ENCODE measurements at regions not wholly inside any gene's neighbourhood (a gene's known extent, or its start where the extent isn't known, plus 50 kb on each side); places are given as distances from the start of the nearest gene placed in this dataset.

DNA sequence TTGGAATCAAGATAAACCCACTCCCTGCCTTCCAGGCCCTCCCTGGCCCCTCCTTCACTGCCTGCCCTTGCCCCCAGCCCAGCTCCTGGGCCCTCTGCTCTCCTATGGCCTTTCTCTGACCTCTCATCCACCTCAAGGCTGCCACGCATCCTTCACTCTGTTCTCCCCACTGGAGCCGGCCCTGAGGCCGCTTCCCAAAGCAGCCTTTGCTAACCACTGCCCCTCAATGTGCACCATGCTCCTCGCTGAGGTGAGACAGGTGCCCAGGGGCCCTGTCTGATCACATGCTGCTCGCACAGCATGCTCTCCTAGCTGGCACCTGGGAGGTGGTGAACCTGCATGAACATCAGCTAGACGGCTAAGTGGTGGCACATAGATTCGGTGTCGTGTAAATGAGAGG lies 138.5 kb upstream of the RET start:
- H3K18ac ChIP-seq (ENCODE audit: low read depth in 1 of 2, low read length in 2 of 2), result no peak overlapping the region
- WGBS, result 86% methylated on average over 8 of the region's 8 CpGs
- no peak overlapping the region for H3K9ac ChIP-seq (ENCODE audit: low read length)
- no peak overlapping the region for H2BK15ac ChIP-seq (ENCODE audit: low read depth, poor library complexity, severe bottlenecking)
- H3K27ac ChIP-seq (ENCODE audit: low read length, poor library complexity, severe bottlenecking), result no peak overlapping the region
- no peak overlapping the region for H4K91ac ChIP-seq (ENCODE audit: low read length)
- no peaks in the 10 kb centered on the region for H3K79me1 ChIP-seq (replicated peaks; ENCODE audit: low read length, poor library complexity, severe bottlenecking)
- H2BK12ac ChIP-seq (ENCODE audit: low read length in 2 of 2), result no peak overlapping the region
- no peak for DNase-seq
- H4K8ac ChIP-seq (ENCODE audit: low read length), result no peak overlapping the region
- no peak overlapping the region for H2AK5ac ChIP-seq (ENCODE audit: low read length, severe bottlenecking)
- no peaks in the 10 kb centered on the region for H3K9me3 ChIP-seq (ENCODE audit: control insufficient read depth, low read length)
- no peak overlapping the region for H2BK120ac ChIP-seq (ENCODE audit: low read depth, low read length)
- no peak overlapping the region for H3K23ac ChIP-seq (ENCODE audit: low read length in 2 of 2)
- H3K36me3 ChIP-seq (ENCODE audit: control insufficient read depth in 1 of 2, insufficient read depth in 2 of 2, low read depth in 1 of 2, low read length in 2 of 2), result no peaks in the 10 kb centered on the region
- no peak overlapping the region for H3K4me3 ChIP-seq (ENCODE audit: insufficient read depth in 1 of 2, low read depth in 1 of 2, low read length in 2 of 2)
- no peak overlapping the region for H2AFZ ChIP-seq (ENCODE audit: low read depth, low read length)
- no peak overlapping the region for H3K4ac ChIP-seq (ENCODE audit: low read depth in 1 of 2, low read length in 2 of 2)
- peaks cover 7% of the 10 kb centered on the region for H3K4me1 ChIP-seq (ENCODE audit: control insufficient read depth, insufficient read depth, low read depth, low read length)
- H3K14ac ChIP-seq (ENCODE audit: low read length in 2 of 2), result no peak overlapping the region
- H2BK5ac ChIP-seq (ENCODE audit: low read depth, low read length, poor library complexity, severe bottlenecking), result no peak overlapping the region
- H3K4me2 ChIP-seq (ENCODE audit: low read length, poor library complexity, severe bottlenecking), result no peak overlapping the region
- H3K27me3 ChIP-seq (ENCODE audit: control insufficient read depth in 1 of 2, insufficient read depth in 1 of 2, low read length in 2 of 2), result peaks cover 23 to 31% of the 10 kb centered on the region in 2 experiments

DNA sequence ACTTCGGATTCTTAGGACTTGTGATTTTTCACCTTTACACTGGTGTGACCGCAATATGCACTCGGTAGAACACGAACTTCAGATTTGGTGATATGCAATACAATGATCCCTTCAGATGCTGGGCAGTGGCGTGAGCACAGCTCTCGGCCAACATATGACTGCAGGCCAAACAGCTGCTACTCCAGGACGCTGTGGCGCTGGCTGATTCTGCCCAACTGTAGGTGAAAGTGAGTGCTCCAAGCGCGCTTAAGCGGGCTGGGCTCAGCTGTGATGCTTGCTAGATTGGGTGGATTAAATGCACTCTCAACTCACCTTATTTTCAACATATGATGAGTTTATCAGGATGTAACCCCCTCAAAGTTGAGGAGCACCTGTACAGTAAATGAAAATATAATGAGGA lies 137.6 kb upstream of the RET start:
- WGBS, result 83% methylated on average over 11 of the region's 11 CpGs

DNA sequence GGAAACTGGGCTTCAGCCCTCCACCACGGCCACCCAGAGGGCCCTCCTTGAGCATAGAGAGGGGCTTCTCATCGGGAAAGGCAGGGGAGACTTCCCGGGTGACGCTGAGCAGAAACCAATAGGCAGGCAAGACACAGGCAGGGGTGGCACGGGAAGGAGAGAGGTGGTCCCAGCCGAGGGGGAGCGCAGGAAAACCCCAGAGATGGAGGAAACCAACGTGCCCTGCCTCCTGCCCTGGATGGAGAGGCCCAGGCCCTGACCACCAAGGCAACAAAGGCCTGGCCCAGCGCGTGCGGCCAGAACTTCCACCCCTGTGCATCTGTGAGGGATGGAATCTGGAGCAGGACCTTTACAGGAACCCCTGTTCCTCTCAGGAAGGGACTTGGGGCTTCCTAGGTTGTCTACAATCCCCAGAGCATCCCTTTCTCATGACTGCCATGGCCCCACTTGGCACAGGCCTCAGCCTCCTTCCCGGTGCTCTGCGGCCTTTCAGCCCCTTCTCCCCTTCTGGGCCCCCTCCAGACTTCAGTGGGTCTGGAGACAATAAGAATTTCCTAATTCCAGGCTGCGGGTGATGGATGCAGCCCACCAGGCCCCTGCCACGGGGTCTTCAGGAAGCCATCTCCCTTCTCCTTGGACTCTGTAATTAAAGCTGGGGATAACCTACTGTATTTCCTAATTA lies 137.0 kb upstream of the RET start:
- no peaks in the 10 kb centered on the region for H3K36me3 ChIP-seq (ENCODE audit: control insufficient read depth in 1 of 2, insufficient read depth in 2 of 2, low read depth in 1 of 2, low read length in 2 of 2)
- H2BK15ac ChIP-seq (ENCODE audit: low read depth, poor library complexity, severe bottlenecking), result no peak overlapping the region
- DNase-seq, result no peak
- H3K9me3 ChIP-seq (ENCODE audit: control insufficient read depth, low read length), result no peaks in the 10 kb centered on the region
- no peaks in the 10 kb centered on the region for H3K4me1 ChIP-seq (ENCODE audit: control insufficient read depth, insufficient read depth, low read depth, low read length)
- peaks cover 8 to 16% of the 10 kb centered on the region in 2 experiments for H3K27me3 ChIP-seq (ENCODE audit: control insufficient read depth in 1 of 2, insufficient read depth in 1 of 2, low read length in 2 of 2)
- no peak overlapping the region for H2AFZ ChIP-seq (ENCODE audit: low read depth, low read length)
- no peak overlapping the region for H2BK12ac ChIP-seq (ENCODE audit: low read length in 2 of 2)
- H3K23ac ChIP-seq (ENCODE audit: low read length in 2 of 2), result no peak overlapping the region
- H2BK120ac ChIP-seq (ENCODE audit: low read depth, low read length), result no peak overlapping the region
- no peak overlapping the region for H2AK5ac ChIP-seq (ENCODE audit: low read length, severe bottlenecking)
- H3K79me1 ChIP-seq (replicated peaks; ENCODE audit: low read length, poor library complexity, severe bottlenecking), result no peaks in the 10 kb centered on the region
- no peak overlapping the region for H3K18ac ChIP-seq (ENCODE audit: low read depth in 1 of 2, low read length in 2 of 2)
- H3K27ac ChIP-seq (ENCODE audit: low read length, poor library complexity, severe bottlenecking), result no peak overlapping the region
- H3K14ac ChIP-seq (ENCODE audit: low read length in 2 of 2), result no peak overlapping the region
- H3K4me2 ChIP-seq (ENCODE audit: low read length, poor library complexity, severe bottlenecking), result no peak overlapping the region
- H3K9ac ChIP-seq (ENCODE audit: low read length), result no peak overlapping the region
- H3K4ac ChIP-seq (ENCODE audit: low read depth in 1 of 2, low read length in 2 of 2), result no peak overlapping the region
- 88% methylated on average over 15 of the region's 15 CpGs for WGBS
- H4K8ac ChIP-seq (ENCODE audit: low read length), result no peak overlapping the region
- no peak overlapping the region for H3K4me3 ChIP-seq (ENCODE audit: insufficient read depth in 1 of 2, low read depth in 1 of 2, low read length in 2 of 2)
- no peak overlapping the region for H2BK5ac ChIP-seq (ENCODE audit: low read depth, low read length, poor library complexity, severe bottlenecking)
- H4K91ac ChIP-seq (ENCODE audit: low read length), result no peak overlapping the region

More for the DNA sequence above, 137.6 kb upstream of the RET start:
- Histone ChIP-seq H2AFZ (ENCODE audit: low read depth, low read length) (no peak overlapping the region), H3K4me3 (ENCODE audit: insufficient read depth in 1 of 2, low read depth in 1 of 2, low read length in 2 of 2) (no peak overlapping the region), H3K4me1 (ENCODE audit: control insufficient read depth, insufficient read depth, low read depth, low read length) (no peaks in the 10 kb centered on the region), H4K8ac (ENCODE audit: low read length) (no peak overlapping the region), H3K9me3 (ENCODE audit: control insufficient read depth, low read length) (no peaks in the 10 kb centered on the region), H3K27ac (ENCODE audit: low read length, poor library complexity, severe bottlenecking) (no peak overlapping the region), H3K36me3 (ENCODE audit: control insufficient read depth in 1 of 2, insufficient read depth in 2 of 2, low read depth in 1 of 2, low read length in 2 of 2) (no peaks in the 10 kb centered on the region), H4K91ac (ENCODE audit: low read length) (no peak overlapping the region), H2BK5ac (ENCODE audit: low read depth, low read length, poor library complexity, severe bottlenecking) (no peak overlapping the region), H3K14ac (ENCODE audit: low read length in 2 of 2) (no peak overlapping the region), H3K4me2 (ENCODE audit: low read length, poor library complexity, severe bottlenecking) (no peak overlapping the region), H3K18ac (ENCODE audit: low read depth in 1 of 2, low read length in 2 of 2) (no peak overlapping the region), H3K79me1 (replicated peaks; ENCODE audit: low read length, poor library complexity, severe bottlenecking) (no peaks in the 10 kb centered on the region), H3K27me3 (ENCODE audit: control insufficient read depth in 1 of 2, insufficient read depth in 1 of 2, low read length in 2 of 2) (peaks cover 14 to 22% of the 10 kb centered on the region in 2 experiments), H2BK120ac (ENCODE audit: low read depth, low read length) (no peak overlapping the region), H2BK15ac (ENCODE audit: low read depth, poor library complexity, severe bottlenecking) (no peak overlapping the region), H3K9ac (ENCODE audit: low read length) (no peak overlapping the region), H2BK12ac (ENCODE audit: low read length in 2 of 2) (no peak overlapping the region), H2AK5ac (ENCODE audit: low read length, severe bottlenecking) (no peak overlapping the region), H3K23ac (ENCODE audit: low read length in 2 of 2) (no peak overlapping the region), H3K4ac (ENCODE audit: low read depth in 1 of 2, low read length in 2 of 2) (no peak overlapping the region)
- DNase-seq, result no peak

DNA sequence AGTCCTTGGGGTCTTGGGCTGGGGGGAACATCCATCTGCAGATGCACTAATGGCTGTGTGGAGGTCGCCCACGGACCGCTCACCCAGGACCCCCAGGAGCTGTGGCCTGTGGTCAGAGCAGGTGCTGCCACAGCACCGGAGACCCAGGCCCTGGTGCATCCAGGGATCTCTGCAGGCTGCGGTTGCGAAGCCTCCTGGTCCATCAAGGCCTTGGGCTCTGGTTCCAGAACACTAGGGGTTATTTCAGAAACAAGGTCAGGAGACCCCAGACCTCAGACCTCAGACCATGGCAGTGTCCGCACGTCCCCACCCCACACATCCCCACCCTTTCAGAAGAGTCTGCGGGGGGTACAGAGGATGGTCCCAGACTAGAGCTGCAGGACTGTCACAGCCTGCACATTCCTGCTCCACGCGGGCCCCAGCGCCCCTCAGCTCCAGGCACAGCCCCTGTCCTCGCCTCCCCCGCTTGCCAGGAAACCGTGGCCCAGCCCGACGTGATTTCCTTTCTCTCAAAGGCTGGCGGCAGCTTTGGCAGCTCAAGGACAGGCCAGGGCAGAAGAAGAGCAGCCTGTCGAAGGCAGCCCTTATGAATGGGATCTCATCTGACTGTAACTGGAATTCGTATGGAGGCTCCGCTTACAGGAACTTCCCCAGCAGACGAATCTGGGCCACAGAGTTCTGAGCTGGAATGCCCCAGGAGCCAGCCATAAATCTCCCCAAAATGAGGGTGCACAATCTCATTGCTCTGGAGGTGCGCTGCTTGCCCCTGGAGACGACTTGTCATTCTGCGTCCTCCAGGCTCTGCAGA lies 136.2 kb upstream of the RET start:
- no peaks in the 10 kb centered on the region for H3K4me1 ChIP-seq (ENCODE audit: control insufficient read depth, insufficient read depth, low read depth, low read length)
- H3K36me3 ChIP-seq (ENCODE audit: control insufficient read depth in 1 of 2, insufficient read depth in 2 of 2, low read depth in 1 of 2, low read length in 2 of 2), result no peaks in the 10 kb centered on the region
- no peak overlapping the region for H2BK120ac ChIP-seq (ENCODE audit: low read depth, low read length)
- DNase-seq, result no peak
- no peak overlapping the region for H3K9ac ChIP-seq (ENCODE audit: low read length)
- H3K27me3 ChIP-seq (ENCODE audit: control insufficient read depth in 1 of 2, insufficient read depth in 1 of 2, low read length in 2 of 2), result peaks cover 2 to 10% of the 10 kb centered on the region in 2 experiments
- H3K27ac ChIP-seq (ENCODE audit: low read length, poor library complexity, severe bottlenecking), result no peak overlapping the region
- no peak overlapping the region for H3K18ac ChIP-seq (ENCODE audit: low read depth in 1 of 2, low read length in 2 of 2)
- H3K4me2 ChIP-seq (ENCODE audit: low read length, poor library complexity, severe bottlenecking), result no peak overlapping the region
- no peak overlapping the region for H2BK5ac ChIP-seq (ENCODE audit: low read depth, low read length, poor library complexity, severe bottlenecking)
- no peaks in the 10 kb centered on the region for H3K79me1 ChIP-seq (replicated peaks; ENCODE audit: low read length, poor library complexity, severe bottlenecking)
- no peak overlapping the region for H4K8ac ChIP-seq (ENCODE audit: low read length)
- 67% methylated on average over 25 of the region's 25 CpGs for WGBS
- H3K4ac ChIP-seq (ENCODE audit: low read depth in 1 of 2, low read length in 2 of 2), result no peak overlapping the region
- no peak overlapping the region for H2AFZ ChIP-seq (ENCODE audit: low read depth, low read length)
- no peak overlapping the region for H4K91ac ChIP-seq (ENCODE audit: low read length)
- H3K9me3 ChIP-seq (ENCODE audit: control insufficient read depth, low read length), result no peaks in the 10 kb centered on the region
- no peak overlapping the region for H2BK15ac ChIP-seq (ENCODE audit: low read depth, poor library complexity, severe bottlenecking)
- no peak overlapping the region for H3K14ac ChIP-seq (ENCODE audit: low read length in 2 of 2)
- H2AK5ac ChIP-seq (ENCODE audit: low read length, severe bottlenecking), result no peak overlapping the region
- H2BK12ac ChIP-seq (ENCODE audit: low read length in 2 of 2), result no peak overlapping the region
- no peak overlapping the region for H3K23ac ChIP-seq (ENCODE audit: low read length in 2 of 2)
- no peak overlapping the region for H3K4me3 ChIP-seq (ENCODE audit: insufficient read depth in 1 of 2, low read depth in 1 of 2, low read length in 2 of 2)

Measured in mesenchymal stem cell (in vitro differentiated cells and primary cell).